ENCODE measurements at regions not wholly inside any gene's neighbourhood (a gene's known extent, or its start where the extent isn't known, plus 50 kb on each side); places are given as distances from the start of the nearest gene placed in this dataset.

- no peak for TF ChIP-seq CTCF (tag by site-specific recombination; IDR thresholded peaks at IDR 0.05)
- TF ChIP-seq ZNF600 (tag by site-specific recombination; IDR thresholded peaks at IDR 0.05): no peak
- TF ChIP-seq ZNF37A (tag by site-specific recombination; IDR thresholded peaks at IDR 0.05): no peak
Observed at GRCh38 chr15:87167055-87167454, 1087.4 kb downstream of the AGBL1 start.
